DOHH2 (cell line): ENCODE measurements at regions not wholly inside any gene's neighbourhood (a gene's known extent, or its start where the extent isn't known, plus 50 kb on each side); places are given as distances from the start of the nearest gene placed in this dataset.

Experiments used
- H3F3A ChIP-seq: fragments of 200-600 bp; sonication (generic), shearing (Covaris generic); 2 replicates; pipeline ENCODE4 v1.6.0; 2016; ENCODE audit warnings: antibody characterized with exemption, mild to moderate bottlenecking; ENCODE audit not compliant: control insufficient read depth, insufficient read depth
- H3K27ac ChIP-seq: fragments of 200-600 bp; sonication (generic); 2 replicates; pipeline ENCODE4 v1.5.1; 2014; ENCODE audit warnings: low read depth, mild to moderate bottlenecking, low read length, moderate library complexity
- H3K27me3 ChIP-seq: fragments of 200-600 bp; sonication (generic); 2 replicates; pipeline ENCODE4 v1.6.1; 2014; ENCODE audit warnings: mild to moderate bottlenecking, low read length, mixed read lengths; ENCODE audit not compliant: control insufficient read depth
- H3K36me3 ChIP-seq: fragments of 200-600 bp; sonication (generic); 2 replicates; pipeline ENCODE4 v1.6.1; 2014; ENCODE audit warnings: mild to moderate bottlenecking, low read length, moderate library complexity, mixed read lengths; ENCODE audit not compliant: control insufficient read depth
- H3K4me1 ChIP-seq: fragments of 200-600 bp; sonication (generic); 2 replicates; pipeline ENCODE4 v1.6.1; 2014; ENCODE audit warnings: mild to moderate bottlenecking, low read length, mixed read lengths; ENCODE audit not compliant: control insufficient read depth
- H3K4me2 ChIP-seq: fragments of 200-600 bp; sonication (generic); 2 replicates; pipeline ENCODE4 v1.6.0; 2014; ENCODE audit warnings: mild to moderate bottlenecking, low read length, moderate library complexity
- H3K4me3 ChIP-seq: fragments of 200-600 bp; sonication (generic); 2 replicates; pipeline ENCODE4 v1.5.1; 2014; ENCODE audit warnings: mild to moderate bottlenecking, low read length, mixed read lengths
- H3K79me2 ChIP-seq: fragments of 200-600 bp; sonication (generic); 2 replicates; pipeline ENCODE4 v1.6.1; 2014; ENCODE audit warnings: mild to moderate bottlenecking, low read length, mixed read lengths; ENCODE audit not compliant: control insufficient read depth
- H3K9me2 ChIP-seq: fragments of 200-600 bp; sonication (generic); replicated peaks from 2 replicates; pipeline ENCODE4 v1.6.1; 2014; ENCODE audit warnings: mild to moderate bottlenecking, low read length, mixed read lengths; ENCODE audit not compliant: control insufficient read depth
- H3K9me3 ChIP-seq: fragments of 200-600 bp; sonication (generic); 2 replicates; pipeline ENCODE4 v1.6.1; 2014; ENCODE audit warnings: antibody characterized with exemption, low read length, mixed read lengths; ENCODE audit not compliant: control insufficient read depth, insufficient read depth
- H4K20me1 ChIP-seq: fragments of 200-600 bp; sonication (generic); 2 replicates; pipeline ENCODE4 v1.6.0; 2014; ENCODE audit warnings: low read depth, mild to moderate bottlenecking, antibody characterized with exemption, low read length, moderate library complexity; ENCODE audit not compliant: control insufficient read depth, insufficient read depth
- EZH2phosphoT487 ChIP-seq: fragments of 200-600 bp; sonication (generic); IDR thresholded peaks from 2 replicates; pipeline ENCODE4 v1.6.1; 2017; ENCODE audit warnings: borderline replicate concordance, mild to moderate bottlenecking, antibody characterized with exemption, low read length, moderate library complexity, mixed read lengths
- TF ChIP-seq, protein P1 (sequence below): fragments of 200-600 bp; sonication (generic); IDR thresholded peaks from one replicate; pipeline ENCODE4 v1.5.1; 2014; ENCODE audit warnings: antibody characterized with exemption, mild to moderate bottlenecking, low read depth, low read length; ENCODE audit not compliant: poor library complexity, severe bottlenecking

DNA sequence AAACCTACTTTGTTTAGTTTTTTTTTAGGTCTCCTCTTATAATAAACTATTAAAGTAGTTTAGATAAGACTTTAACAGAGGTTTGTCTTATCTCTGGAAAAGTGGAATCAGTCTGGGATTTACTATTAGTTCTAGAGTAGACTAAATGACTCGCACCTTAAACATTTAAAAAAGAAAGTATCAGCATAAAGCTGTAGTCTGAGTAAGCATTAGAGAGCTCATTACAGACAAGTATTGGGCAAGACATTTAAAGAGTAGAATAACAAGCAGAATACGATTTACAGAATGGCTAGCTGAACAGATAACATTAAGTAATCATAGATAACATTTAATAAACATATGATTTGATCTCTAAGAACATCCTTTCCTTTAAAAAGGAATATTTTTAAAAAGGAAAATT, 226.0 kb upstream of the DMAC1 start:
- Histone ChIP-seq H3K4me2 (no peak overlapping the region), H3K9me3 (peaks cover 4% of the 10 kb centered on the region; the same call in 1 of the 2 replicates), H3K36me3 (no peaks in the 10 kb centered on the region), H3K9me2 (no peaks in the 10 kb centered on the region), H4K20me1 (no peaks in the 10 kb centered on the region), H3K79me2 (no peaks in the 10 kb centered on the region), H3K27me3 (no peaks in the 10 kb centered on the region), H3K4me1 (no peaks in the 10 kb centered on the region), H3F3A (no peaks in the 10 kb centered on the region), H3K4me3 (no peak overlapping the region), H3K27ac (no peak overlapping the region)
- TF ChIP-seq, protein P1, sequence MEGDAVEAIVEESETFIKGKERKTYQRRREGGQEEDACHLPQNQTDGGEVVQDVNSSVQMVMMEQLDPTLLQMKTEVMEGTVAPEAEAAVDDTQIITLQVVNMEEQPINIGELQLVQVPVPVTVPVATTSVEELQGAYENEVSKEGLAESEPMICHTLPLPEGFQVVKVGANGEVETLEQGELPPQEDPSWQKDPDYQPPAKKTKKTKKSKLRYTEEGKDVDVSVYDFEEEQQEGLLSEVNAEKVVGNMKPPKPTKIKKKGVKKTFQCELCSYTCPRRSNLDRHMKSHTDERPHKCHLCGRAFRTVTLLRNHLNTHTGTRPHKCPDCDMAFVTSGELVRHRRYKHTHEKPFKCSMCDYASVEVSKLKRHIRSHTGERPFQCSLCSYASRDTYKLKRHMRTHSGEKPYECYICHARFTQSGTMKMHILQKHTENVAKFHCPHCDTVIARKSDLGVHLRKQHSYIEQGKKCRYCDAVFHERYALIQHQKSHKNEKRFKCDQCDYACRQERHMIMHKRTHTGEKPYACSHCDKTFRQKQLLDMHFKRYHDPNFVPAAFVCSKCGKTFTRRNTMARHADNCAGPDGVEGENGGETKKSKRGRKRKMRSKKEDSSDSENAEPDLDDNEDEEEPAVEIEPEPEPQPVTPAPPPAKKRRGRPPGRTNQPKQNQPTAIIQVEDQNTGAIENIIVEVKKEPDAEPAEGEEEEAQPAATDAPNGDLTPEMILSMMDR, result no peak
- no peak for TF ChIP-seq EZH2phosphoT487

DNA sequence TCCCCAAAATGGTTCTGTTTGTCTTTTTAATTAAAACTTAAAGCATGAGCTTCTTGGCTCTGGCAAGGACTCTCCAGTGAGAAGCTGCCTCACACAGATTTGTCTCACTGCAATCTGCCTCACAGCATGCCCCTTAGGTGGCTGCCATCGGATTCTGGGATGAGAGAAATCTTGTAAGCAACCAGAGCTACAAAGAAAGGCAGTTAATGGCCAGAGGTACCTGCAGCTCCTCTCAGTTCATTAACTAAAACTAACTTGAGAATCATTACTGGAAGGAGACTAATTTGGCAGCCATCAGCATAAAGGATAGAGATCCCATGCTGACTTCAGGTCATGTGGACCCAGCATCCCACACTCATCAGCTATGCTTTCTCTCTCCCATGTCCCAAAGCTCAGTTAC, 220.6 kb upstream of the DMAC1 start:
- Histone ChIP-seq H3K79me2 (no peaks in the 10 kb centered on the region), H3K4me2 (no peak overlapping the region), H3K4me3 (no peak overlapping the region), H3K36me3 (no peaks in the 10 kb centered on the region), H3K9me2 (no peaks in the 10 kb centered on the region), H4K20me1 (no peaks in the 10 kb centered on the region), H3K27me3 (no peaks in the 10 kb centered on the region), H3K4me1 (no peaks in the 10 kb centered on the region), H3F3A (no peaks in the 10 kb centered on the region), H3K9me3 (peaks cover 4% of the 10 kb centered on the region; the same call in 1 of the 2 replicates), H3K27ac (no peak overlapping the region)
- no peak for TF ChIP-seq EZH2phosphoT487
- TF ChIP-seq, protein P1, result no peak

DNA sequence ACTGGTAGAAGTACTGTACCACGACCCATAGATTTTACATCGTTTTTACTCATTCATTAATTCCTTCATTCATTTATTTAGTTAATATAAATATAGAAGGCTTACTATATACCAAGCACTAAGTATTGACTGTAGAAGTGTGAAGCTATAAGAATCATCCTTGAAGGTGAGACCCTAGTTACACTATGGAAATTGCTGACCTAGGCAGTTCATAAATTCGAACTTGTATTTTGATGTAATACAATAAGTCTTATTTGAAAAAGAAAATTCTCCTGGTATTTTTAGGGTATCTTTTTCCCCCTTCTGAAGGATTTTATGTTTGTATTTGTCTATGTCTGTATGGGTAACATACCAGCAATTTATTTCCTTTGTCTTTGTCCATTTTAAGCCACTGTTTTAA, 220.1 kb upstream of the DMAC1 start:
- Histone ChIP-seq H3K27me3 (no peaks in the 10 kb centered on the region), H3K27ac (no peak overlapping the region), H3K4me2 (no peak overlapping the region), H4K20me1 (no peaks in the 10 kb centered on the region), H3K9me2 (no peaks in the 10 kb centered on the region), H3F3A (no peaks in the 10 kb centered on the region), H3K4me3 (no peak overlapping the region), H3K9me3 (peaks cover 4% of the 10 kb centered on the region; the same call in 1 of the 2 replicates), H3K36me3 (no peaks in the 10 kb centered on the region), H3K79me2 (no peaks in the 10 kb centered on the region), H3K4me1 (no peaks in the 10 kb centered on the region)
- no peak for TF ChIP-seq EZH2phosphoT487
- TF ChIP-seq, protein P1, result no peak
